ENCODE measurements at regions not wholly inside any gene's neighbourhood (a gene's known extent, or its start where the extent isn't known, plus 50 kb on each side); places are given as distances from the start of the nearest gene placed in this dataset.

DNA sequence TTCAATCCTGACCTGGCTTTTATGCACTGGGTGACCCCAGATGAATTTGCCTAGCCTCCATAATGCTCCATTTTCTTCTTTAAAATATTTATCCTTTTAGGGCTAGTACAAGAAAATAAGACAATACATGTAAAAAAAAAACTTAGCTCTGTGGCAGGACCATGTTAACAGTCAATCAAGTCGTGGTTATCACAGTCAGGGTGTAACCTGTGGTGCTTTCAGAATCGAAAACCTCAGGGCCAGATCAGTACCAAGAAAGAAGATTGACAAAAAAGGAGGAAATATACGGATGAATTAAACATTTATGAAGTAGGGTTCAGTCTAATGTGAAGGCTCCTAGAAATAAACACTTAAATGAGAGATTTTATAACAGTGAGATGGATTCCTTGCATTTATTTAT is 347.2 kb upstream of the MAF start:
- H3K4me1 ChIP-seq (ENCODE audit: insufficient read depth, low read length, poor library complexity, severe bottlenecking): no peaks in the 10 kb centered on the region
- H3K27me3 ChIP-seq (replicated peaks; ENCODE audit: insufficient read depth, low read depth, low read length, poor library complexity): no peaks in the 10 kb centered on the region
- no peak overlapping the region for H3K4me3 ChIP-seq (ENCODE audit: low read depth, low read length, poor library complexity, severe bottlenecking)
- BruUV-seq (replicated peaks): no TSS peak
- intact Hi-C loops (cut with micrococcal nuclease; ENCODE audit: unreplicated experiment): no loop called here
- ChIA-PET CTCF (no interaction called here), POLR2A (ENCODE audit: low non-redundant PET) (no interaction called here)
- no peak overlapping the region for H3K27ac ChIP-seq (ENCODE audit: low read depth, low read length, poor library complexity, severe bottlenecking)
- TF ChIP-seq EZH2 (IDR thresholded peaks at IDR 0.05; ENCODE audit: borderline replicate concordance, low read depth, low read length, poor library complexity, severe bottlenecking): no peak
- TF ChIP-seq, protein P1, sequence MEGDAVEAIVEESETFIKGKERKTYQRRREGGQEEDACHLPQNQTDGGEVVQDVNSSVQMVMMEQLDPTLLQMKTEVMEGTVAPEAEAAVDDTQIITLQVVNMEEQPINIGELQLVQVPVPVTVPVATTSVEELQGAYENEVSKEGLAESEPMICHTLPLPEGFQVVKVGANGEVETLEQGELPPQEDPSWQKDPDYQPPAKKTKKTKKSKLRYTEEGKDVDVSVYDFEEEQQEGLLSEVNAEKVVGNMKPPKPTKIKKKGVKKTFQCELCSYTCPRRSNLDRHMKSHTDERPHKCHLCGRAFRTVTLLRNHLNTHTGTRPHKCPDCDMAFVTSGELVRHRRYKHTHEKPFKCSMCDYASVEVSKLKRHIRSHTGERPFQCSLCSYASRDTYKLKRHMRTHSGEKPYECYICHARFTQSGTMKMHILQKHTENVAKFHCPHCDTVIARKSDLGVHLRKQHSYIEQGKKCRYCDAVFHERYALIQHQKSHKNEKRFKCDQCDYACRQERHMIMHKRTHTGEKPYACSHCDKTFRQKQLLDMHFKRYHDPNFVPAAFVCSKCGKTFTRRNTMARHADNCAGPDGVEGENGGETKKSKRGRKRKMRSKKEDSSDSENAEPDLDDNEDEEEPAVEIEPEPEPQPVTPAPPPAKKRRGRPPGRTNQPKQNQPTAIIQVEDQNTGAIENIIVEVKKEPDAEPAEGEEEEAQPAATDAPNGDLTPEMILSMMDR (conservative IDR thresholded peaks at IDR 0.05; ENCODE audit: low read depth, low read length): no peak
- H3K9me3 ChIP-seq (ENCODE audit: low read depth, low read length, poor library complexity, severe bottlenecking): peaks cover 1% of the 10 kb centered on the region
- no peaks in the 10 kb centered on the region for H3K36me3 ChIP-seq (ENCODE audit: insufficient read depth, low read length, poor library complexity, severe bottlenecking)
- no peak for DNase-seq (ENCODE audit: low spot score)

DNA sequence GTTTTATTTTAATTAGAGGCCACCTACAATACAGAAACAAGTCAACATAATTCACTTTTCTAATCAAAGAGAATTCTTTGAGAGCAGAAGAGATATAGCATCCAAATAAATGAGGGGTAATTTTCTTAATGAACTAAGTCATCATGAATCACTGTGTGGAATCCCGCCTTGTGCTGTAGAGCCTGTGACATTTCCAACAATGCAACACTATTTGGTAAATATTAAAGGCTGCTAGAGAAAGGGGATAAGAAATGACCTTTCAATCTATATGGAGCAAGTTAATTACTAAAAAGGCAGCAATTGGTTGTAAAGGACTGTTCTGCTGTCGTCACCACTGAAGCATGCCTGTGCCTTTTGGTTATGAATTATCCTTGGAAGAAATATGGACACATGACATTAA is 345.7 kb upstream of the MAF start:
- TF ChIP-seq, protein P1 (conservative IDR thresholded peaks at IDR 0.05; ENCODE audit: low read depth, low read length): no peak
- TF ChIP-seq EZH2 (IDR thresholded peaks at IDR 0.05; ENCODE audit: borderline replicate concordance, low read depth, low read length, poor library complexity, severe bottlenecking): no peak
- H3K4me1 ChIP-seq (ENCODE audit: insufficient read depth, low read length, poor library complexity, severe bottlenecking): no peaks in the 10 kb centered on the region
- no peaks in the 10 kb centered on the region for H3K27me3 ChIP-seq (replicated peaks; ENCODE audit: insufficient read depth, low read depth, low read length, poor library complexity)
- H3K9me3 ChIP-seq (ENCODE audit: low read depth, low read length, poor library complexity, severe bottlenecking): peaks cover 3% of the 10 kb centered on the region
- ChIA-PET CTCF (no interaction called here), POLR2A (ENCODE audit: low non-redundant PET) (no interaction called here)
- H3K27ac ChIP-seq (ENCODE audit: low read depth, low read length, poor library complexity, severe bottlenecking): no peak overlapping the region
- no peaks in the 10 kb centered on the region for H3K36me3 ChIP-seq (ENCODE audit: insufficient read depth, low read length, poor library complexity, severe bottlenecking)
- DNase-seq (ENCODE audit: low spot score): no peak
- no TSS peak for BruUV-seq (replicated peaks)
- H3K4me3 ChIP-seq (ENCODE audit: low read depth, low read length, poor library complexity, severe bottlenecking): no peak overlapping the region
- intact Hi-C loops (cut with micrococcal nuclease; ENCODE audit: unreplicated experiment): no loop called here

DNA sequence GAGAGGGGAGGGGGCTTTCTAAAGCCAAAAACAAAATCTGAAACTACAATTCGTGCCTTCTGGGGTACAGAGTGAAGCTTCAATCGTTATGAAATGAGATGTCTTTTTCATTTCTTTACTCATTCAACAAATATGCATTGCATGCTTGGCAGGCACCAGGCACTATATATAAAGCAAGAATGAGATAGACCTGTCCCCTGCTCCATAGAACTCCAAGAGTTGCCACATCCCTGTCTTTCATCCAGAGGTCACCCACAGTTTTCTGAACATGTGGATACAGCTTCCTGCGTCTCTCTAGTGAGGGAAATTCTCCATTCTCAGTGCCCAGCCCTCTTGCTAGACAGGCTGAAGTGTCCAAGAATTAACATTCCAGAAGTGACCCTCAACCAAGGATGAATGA is 343.2 kb upstream of the MAF start:
- CTCF ChIA-PET: no interaction called here

More for the DNA sequence above, 343.2 kb upstream of the MAF start:
- no peak overlapping the region for H3K4me3 ChIP-seq (ENCODE audit: low read depth, low read length, poor library complexity, severe bottlenecking)
- no peaks in the 10 kb centered on the region for H3K36me3 ChIP-seq (ENCODE audit: insufficient read depth, low read length, poor library complexity, severe bottlenecking)
- no peak overlapping the region for H3K27ac ChIP-seq (ENCODE audit: low read depth, low read length, poor library complexity, severe bottlenecking)
- no peak for DNase-seq (ENCODE audit: low spot score)
- H3K4me1 ChIP-seq (ENCODE audit: insufficient read depth, low read length, poor library complexity, severe bottlenecking): no peaks in the 10 kb centered on the region
- peaks cover 3% of the 10 kb centered on the region for H3K9me3 ChIP-seq (ENCODE audit: low read depth, low read length, poor library complexity, severe bottlenecking)
- intact Hi-C loops (cut with micrococcal nuclease; ENCODE audit: unreplicated experiment): no loop called here
- TF ChIP-seq EZH2 (IDR thresholded peaks at IDR 0.05; ENCODE audit: borderline replicate concordance, low read depth, low read length, poor library complexity, severe bottlenecking): no peak
- TF ChIP-seq, protein P1 (conservative IDR thresholded peaks at IDR 0.05; ENCODE audit: low read depth, low read length): no peak
- H3K27me3 ChIP-seq (replicated peaks; ENCODE audit: insufficient read depth, low read depth, low read length, poor library complexity): no peaks in the 10 kb centered on the region
- no TSS peak for BruUV-seq (replicated peaks)
- POLR2A ChIA-PET (ENCODE audit: low non-redundant PET): no interaction called here
